ENCODE measurements at regions not wholly inside any gene's neighbourhood (a gene's known extent, or its start where the extent isn't known, plus 50 kb on each side); places are given as distances from the start of the nearest gene placed in this dataset.

DNA sequence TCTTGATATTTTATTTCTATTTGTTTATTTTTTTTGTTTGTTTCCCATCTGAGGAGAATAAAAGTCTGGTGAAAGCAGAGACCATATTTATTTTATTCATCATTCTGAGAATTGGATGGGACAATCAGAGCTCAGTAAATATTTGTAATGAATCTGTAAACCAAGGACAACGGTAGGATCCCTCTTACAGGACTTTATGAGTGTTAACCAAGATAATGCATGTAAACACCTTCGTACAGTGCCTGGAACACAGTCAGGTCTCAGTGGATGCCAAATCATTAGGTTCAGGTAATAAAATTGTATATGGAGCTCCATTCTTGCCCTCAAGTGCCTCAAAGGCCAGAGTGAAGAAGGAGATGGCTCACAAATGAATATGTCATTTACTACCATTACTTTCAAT lies 288.7 kb downstream of the PAX1 start (continued):
- TF ChIP-seq, protein P1, sequence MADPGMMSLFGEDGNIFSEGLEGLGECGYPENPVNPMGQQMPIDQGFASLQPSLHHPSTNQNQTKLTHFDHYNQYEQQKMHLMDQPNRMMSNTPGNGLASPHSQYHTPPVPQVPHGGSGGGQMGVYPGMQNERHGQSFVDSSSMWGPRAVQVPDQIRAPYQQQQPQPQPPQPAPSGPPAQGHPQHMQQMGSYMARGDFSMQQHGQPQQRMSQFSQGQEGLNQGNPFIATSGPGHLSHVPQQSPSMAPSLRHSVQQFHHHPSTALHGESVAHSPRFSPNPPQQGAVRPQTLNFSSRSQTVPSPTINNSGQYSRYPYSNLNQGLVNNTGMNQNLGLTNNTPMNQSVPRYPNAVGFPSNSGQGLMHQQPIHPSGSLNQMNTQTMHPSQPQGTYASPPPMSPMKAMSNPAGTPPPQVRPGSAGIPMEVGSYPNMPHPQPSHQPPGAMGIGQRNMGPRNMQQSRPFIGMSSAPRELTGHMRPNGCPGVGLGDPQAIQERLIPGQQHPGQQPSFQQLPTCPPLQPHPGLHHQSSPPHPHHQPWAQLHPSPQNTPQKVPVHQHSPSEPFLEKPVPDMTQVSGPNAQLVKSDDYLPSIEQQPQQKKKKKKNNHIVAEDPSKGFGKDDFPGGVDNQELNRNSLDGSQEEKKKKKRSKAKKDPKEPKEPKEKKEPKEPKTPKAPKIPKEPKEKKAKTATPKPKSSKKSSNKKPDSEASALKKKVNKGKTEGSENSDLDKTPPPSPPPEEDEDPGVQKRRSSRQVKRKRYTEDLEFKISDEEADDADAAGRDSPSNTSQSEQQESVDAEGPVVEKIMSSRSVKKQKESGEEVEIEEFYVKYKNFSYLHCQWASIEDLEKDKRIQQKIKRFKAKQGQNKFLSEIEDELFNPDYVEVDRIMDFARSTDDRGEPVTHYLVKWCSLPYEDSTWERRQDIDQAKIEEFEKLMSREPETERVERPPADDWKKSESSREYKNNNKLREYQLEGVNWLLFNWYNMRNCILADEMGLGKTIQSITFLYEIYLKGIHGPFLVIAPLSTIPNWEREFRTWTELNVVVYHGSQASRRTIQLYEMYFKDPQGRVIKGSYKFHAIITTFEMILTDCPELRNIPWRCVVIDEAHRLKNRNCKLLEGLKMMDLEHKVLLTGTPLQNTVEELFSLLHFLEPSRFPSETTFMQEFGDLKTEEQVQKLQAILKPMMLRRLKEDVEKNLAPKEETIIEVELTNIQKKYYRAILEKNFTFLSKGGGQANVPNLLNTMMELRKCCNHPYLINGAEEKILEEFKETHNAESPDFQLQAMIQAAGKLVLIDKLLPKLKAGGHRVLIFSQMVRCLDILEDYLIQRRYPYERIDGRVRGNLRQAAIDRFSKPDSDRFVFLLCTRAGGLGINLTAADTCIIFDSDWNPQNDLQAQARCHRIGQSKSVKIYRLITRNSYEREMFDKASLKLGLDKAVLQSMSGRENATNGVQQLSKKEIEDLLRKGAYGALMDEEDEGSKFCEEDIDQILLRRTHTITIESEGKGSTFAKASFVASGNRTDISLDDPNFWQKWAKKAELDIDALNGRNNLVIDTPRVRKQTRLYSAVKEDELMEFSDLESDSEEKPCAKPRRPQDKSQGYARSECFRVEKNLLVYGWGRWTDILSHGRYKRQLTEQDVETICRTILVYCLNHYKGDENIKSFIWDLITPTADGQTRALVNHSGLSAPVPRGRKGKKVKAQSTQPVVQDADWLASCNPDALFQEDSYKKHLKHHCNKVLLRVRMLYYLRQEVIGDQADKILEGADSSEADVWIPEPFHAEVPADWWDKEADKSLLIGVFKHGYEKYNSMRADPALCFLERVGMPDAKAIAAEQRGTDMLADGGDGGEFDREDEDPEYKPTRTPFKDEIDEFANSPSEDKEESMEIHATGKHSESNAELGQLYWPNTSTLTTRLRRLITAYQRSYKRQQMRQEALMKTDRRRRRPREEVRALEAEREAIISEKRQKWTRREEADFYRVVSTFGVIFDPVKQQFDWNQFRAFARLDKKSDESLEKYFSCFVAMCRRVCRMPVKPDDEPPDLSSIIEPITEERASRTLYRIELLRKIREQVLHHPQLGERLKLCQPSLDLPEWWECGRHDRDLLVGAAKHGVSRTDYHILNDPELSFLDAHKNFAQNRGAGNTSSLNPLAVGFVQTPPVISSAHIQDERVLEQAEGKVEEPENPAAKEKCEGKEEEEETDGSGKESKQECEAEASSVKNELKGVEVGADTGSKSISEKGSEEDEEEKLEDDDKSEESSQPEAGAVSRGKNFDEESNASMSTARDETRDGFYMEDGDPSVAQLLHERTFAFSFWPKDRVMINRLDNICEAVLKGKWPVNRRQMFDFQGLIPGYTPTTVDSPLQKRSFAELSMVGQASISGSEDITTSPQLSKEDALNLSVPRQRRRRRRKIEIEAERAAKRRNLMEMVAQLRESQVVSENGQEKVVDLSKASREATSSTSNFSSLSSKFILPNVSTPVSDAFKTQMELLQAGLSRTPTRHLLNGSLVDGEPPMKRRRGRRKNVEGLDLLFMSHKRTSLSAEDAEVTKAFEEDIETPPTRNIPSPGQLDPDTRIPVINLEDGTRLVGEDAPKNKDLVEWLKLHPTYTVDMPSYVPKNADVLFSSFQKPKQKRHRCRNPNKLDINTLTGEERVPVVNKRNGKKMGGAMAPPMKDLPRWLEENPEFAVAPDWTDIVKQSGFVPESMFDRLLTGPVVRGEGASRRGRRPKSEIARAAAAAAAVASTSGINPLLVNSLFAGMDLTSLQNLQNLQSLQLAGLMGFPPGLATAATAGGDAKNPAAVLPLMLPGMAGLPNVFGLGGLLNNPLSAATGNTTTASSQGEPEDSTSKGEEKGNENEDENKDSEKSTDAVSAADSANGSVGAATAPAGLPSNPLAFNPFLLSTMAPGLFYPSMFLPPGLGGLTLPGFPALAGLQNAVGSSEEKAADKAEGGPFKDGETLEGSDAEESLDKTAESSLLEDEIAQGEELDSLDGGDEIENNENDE (IDR thresholded peaks at IDR 0.05; ENCODE audit: insufficient replicate concordance, low read length), result no peak
- TF ChIP-seq RXRA (IDR thresholded peaks at IDR 0.05; ENCODE audit: insufficient read depth, low read depth, low read length) (no peak), CTBP2 (IDR thresholded peaks at IDR 0.05; ENCODE audit: borderline replicate concordance, insufficient read depth, insufficient read length, low read length) (no peak), RNF2 (IDR thresholded peaks at IDR 0.05; ENCODE audit: borderline replicate concordance, low read depth, low read length, missing control alignments, poor library complexity, severe bottlenecking) (no peak), SUZ12 (IDR thresholded peaks at IDR 0.05; ENCODE audit: low read length) (no peak), KDM5A (IDR thresholded peaks at IDR 0.05; ENCODE audit: low read length) (no peak), E2F6 (IDR thresholded peaks at IDR 0.05) (no peak), HDAC6 (IDR thresholded peaks at IDR 0.05; ENCODE audit: low read depth, low read length) (no peak)
- TF ChIP-seq, protein P2, sequence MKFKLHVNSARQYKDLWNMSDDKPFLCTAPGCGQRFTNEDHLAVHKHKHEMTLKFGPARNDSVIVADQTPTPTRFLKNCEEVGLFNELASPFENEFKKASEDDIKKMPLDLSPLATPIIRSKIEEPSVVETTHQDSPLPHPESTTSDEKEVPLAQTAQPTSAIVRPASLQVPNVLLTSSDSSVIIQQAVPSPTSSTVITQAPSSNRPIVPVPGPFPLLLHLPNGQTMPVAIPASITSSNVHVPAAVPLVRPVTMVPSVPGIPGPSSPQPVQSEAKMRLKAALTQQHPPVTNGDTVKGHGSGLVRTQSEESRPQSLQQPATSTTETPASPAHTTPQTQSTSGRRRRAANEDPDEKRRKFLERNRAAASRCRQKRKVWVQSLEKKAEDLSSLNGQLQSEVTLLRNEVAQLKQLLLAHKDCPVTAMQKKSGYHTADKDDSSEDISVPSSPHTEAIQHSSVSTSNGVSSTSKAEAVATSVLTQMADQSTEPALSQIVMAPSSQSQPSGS (IDR thresholded peaks at IDR 0.05; ENCODE audit: low read length), result no peak

Data from H1 (cell line).